ENCODE measurements at regions not wholly inside any gene's neighbourhood (a gene's known extent, or its start where the extent isn't known, plus 50 kb on each side); places are given as distances from the start of the nearest gene placed in this dataset.

- H2AFZ ChIP-seq = no peak overlapping the region
- no peaks in the 10 kb centered on the region for H3K36me3 ChIP-seq (ENCODE audit: low read depth)
- H3K79me2 ChIP-seq (ENCODE audit: insufficient read depth) = no peaks in the 10 kb centered on the region
- no peaks in the 10 kb centered on the region for H4K20me1 ChIP-seq (ENCODE audit: insufficient read depth)
- no peaks in the 10 kb centered on the region for H3K9me3 ChIP-seq (ENCODE audit: low read depth)
- no peak overlapping the region for H3K4me3 ChIP-seq
- no peaks in the 10 kb centered on the region for H3F3A ChIP-seq (ENCODE audit: insufficient read depth)
- 58 to 65% methylated on average over 4 of the region's 4 CpGs for WGBS, 2 experiments (ENCODE audit: low coverage in 1 of 2, low lambda C conversion rate in 2 of 2, missing lambda C conversion rate in 2 of 2)
- H3K4me1 ChIP-seq (ENCODE audit: insufficient read depth) = no peaks in the 10 kb centered on the region
- no peak overlapping the region for H3K9ac ChIP-seq
- no peak for DNase-seq
- H3K9me2 ChIP-seq (ENCODE audit: insufficient read depth) = no peaks in the 10 kb centered on the region
- no peak overlapping the region for H3K4me2 ChIP-seq (ENCODE audit: unreplicated experiment)
- TF ChIP-seq EZH2phosphoT487 (IDR thresholded peaks at IDR 0.05; ENCODE audit: insufficient read depth, low read depth) (no peak), EZH2 (IDR thresholded peaks at IDR 0.05; ENCODE audit: insufficient read depth, poor library complexity, severe bottlenecking) (no peak)
- no peak overlapping the region for H3K27ac ChIP-seq
- H3K27me3 ChIP-seq (replicated peaks; ENCODE audit: insufficient read depth) = no peaks in the 10 kb centered on the region
- in situ Hi-C loops (cut with MboI) = no loop called here
Observed at GRCh38 chr6:20351534-20351933, 50.1 kb upstream of the E2F3 start.
